B cell (primary cell): ENCODE measurements at regions not wholly inside any gene's neighbourhood (a gene's known extent, or its start where the extent isn't known, plus 50 kb on each side); places are given as distances from the start of the nearest gene placed in this dataset.

ENCODE experiments used
- ATAC-seq: fragments of 200-7000 bp; cut with Tn5 transposase; one replicate; pipeline ENCODE4 v1.10.0; 2021; ENCODE audit warnings: low read depth, mild to moderate bottlenecking, moderate number of reproducible peaks, moderate library complexity
- CTCF ChIA-PET: fragments of 350-600 bp; sonication (Branson Sonifier 250); formaldehyde crosslinking; loops from one replicate; lab custom pipeline; 2021; ENCODE audit warnings: antibody characterized with exemption, inconsistent platforms; lab: Charles Lee
- POLR2A ChIA-PET: fragments of 350-600 bp; sonication (Branson Sonifier 250); formaldehyde crosslinking; loops from one replicate; lab custom pipeline; 2021; ENCODE audit warnings: antibody characterized with exemption; lab: Charles Lee
- DNase-seq: peaks from one replicate; pipeline ENCODE4 v3.0.0; 2013
- H2AFZ ChIP-seq: 2 replicates; pipeline ENCODE4 v1.6.1; 2012; ENCODE audit warnings: mild to moderate bottlenecking, low read depth, low read length; ENCODE audit not compliant: insufficient read depth, poor library complexity, severe bottlenecking
- H3K27ac ChIP-seq, 2 donors: 1 replicate in 1 of 2; 2 replicates in 1 of 2; pipeline ENCODE4 v1.5.1; 2012 to 2013; ENCODE audit warnings: low read length in 2 of 2, mild to moderate bottlenecking in 2 of 2, moderate library complexity in 1 of 2
- H3K27me3 ChIP-seq, 4 experiments: fragments of 200-600 bp in 1 of 4; sonication (generic) in 1 of 4; replicated peaks in 1 of 4; 1 replicate in 2 of 4; 2 replicates in 2 of 4; pipeline versions ENCODE4 v1.6.1 to v1.7.0; 2013 to 2016; ENCODE audit warnings: low read length in 3 of 4, mild to moderate bottlenecking in 2 of 4, mixed read lengths in 1 of 4, moderate library complexity in 1 of 4; ENCODE audit not compliant: insufficient read depth in 4 of 4, control insufficient read depth in 3 of 4; ENCODE audit errors: control extremely low read depth in 1 of 4
- H3K36me3 ChIP-seq, 2 experiments: replicated peaks in 1 of 2; 1 replicate in 1 of 2; 2 replicates in 1 of 2; pipeline versions ENCODE4 v1.6.1 to v1.7.1; 2013; ENCODE audit warnings: low read length in 1 of 2; ENCODE audit not compliant: insufficient read depth in 2 of 2, control insufficient read depth in 1 of 2; ENCODE audit errors: control extremely low read depth in 1 of 2, extremely low read depth in 1 of 2
- H3K4me1 ChIP-seq, 2 donors: fragments of 200-600 bp in 1 of 2; sonication (generic) in 1 of 2; 1 replicate in 1 of 2; 2 replicates in 1 of 2; pipeline versions ENCODE4 v1.5.1 to v1.6.1; 2013 to 2017; ENCODE audit warnings: low read length in 2 of 2; ENCODE audit not compliant: control insufficient read depth in 2 of 2, insufficient read depth in 2 of 2
- H3K4me2 ChIP-seq: replicated peaks from 2 replicates; pipeline ENCODE3; 2012; ENCODE audit warnings: mild to moderate bottlenecking, low read depth, low read length; ENCODE audit not compliant: poor library complexity, severe bottlenecking
- H3K4me3 ChIP-seq, 5 experiments: fragments of 200-600 bp in 1 of 5; sonication (generic) in 1 of 5; 1 replicate in 3 of 5; 2 replicates in 2 of 5; pipeline versions ENCODE4 v1.5.1 to v1.7.0; 2011 to 2016; ENCODE audit warnings: low read length in 4 of 5, mild to moderate bottlenecking in 4 of 5, low read depth in 2 of 5, control low read depth in 1 of 5, moderate library complexity in 1 of 5; ENCODE audit not compliant: insufficient read depth in 1 of 5; ENCODE audit errors: control extremely low read depth in 1 of 5, extremely low read depth in 1 of 5
- H3K79me2 ChIP-seq: fragments of 200-600 bp; sonication (generic); one replicate; pipeline ENCODE4 v1.6.0; 2016; ENCODE audit warnings: low read length; ENCODE audit not compliant: control insufficient read depth, insufficient read depth
- H3K9ac ChIP-seq: fragments of 200-600 bp; sonication (generic); 2 replicates; pipeline ENCODE4 v1.6.1; 2017; ENCODE audit warnings: mild to moderate bottlenecking, low read length, moderate library complexity
- H3K9me3 ChIP-seq, 3 donors: one replicate each; pipeline versions ENCODE4 v1.6.1 to v1.7.1; 2013; ENCODE audit warnings: low read length in 2 of 3; ENCODE audit not compliant: control insufficient read depth in 2 of 3, insufficient read depth in 1 of 3; ENCODE audit errors: control extremely low read depth in 1 of 3
- H4K20me1 ChIP-seq: 2 replicates; pipeline ENCODE4 v1.6.0; 2012; ENCODE audit warnings: mild to moderate bottlenecking, low read length; ENCODE audit not compliant: insufficient read depth, control insufficient read depth, poor library complexity, severe bottlenecking
- H3K27ac Mint-ChIP-seq: one replicate; pipeline ENCODE4 v1.8.0; 2021; ENCODE audit warnings: mixed read lengths
- H3K27me3 Mint-ChIP-seq: one replicate; pipeline ENCODE4 v1.8.0; 2021; ENCODE audit warnings: mixed read lengths
- H3K4me1 Mint-ChIP-seq: one replicate; pipeline ENCODE4 v1.8.0; 2021; ENCODE audit warnings: mixed read lengths
- H3K4me3 Mint-ChIP-seq: one replicate; pipeline ENCODE4 v1.8.0; 2021; ENCODE audit warnings: mixed read lengths
- H3K9me3 Mint-ChIP-seq: one replicate; pipeline ENCODE4 v1.8.0; 2022; ENCODE audit warnings: mixed read lengths; ENCODE audit not compliant: insufficient read depth
- CTCF ChIP-seq: fragments of 200-600 bp; IDR thresholded peaks from one replicate; pipeline ENCODE4 v1.8.0; 2022; ENCODE audit warnings: antibody characterized with exemption, mild to moderate bottlenecking
- EZH2 ChIP-seq: IDR thresholded peaks from 2 replicates; pipeline ENCODE4 v1.6.1; 2012; ENCODE audit warnings: borderline replicate concordance, low read depth, mild to moderate bottlenecking, moderate library complexity, low read length; ENCODE audit not compliant: insufficient read depth, poor library complexity, severe bottlenecking
- WGBS: methylation state at CpG from one replicate; pipeline ENCODE4 v1.1.5; 2013; ENCODE audit warnings: missing lambda C conversion rate; ENCODE audit not compliant: insufficient coverage; 5-methylcytosine and 5-hydroxymethylcytosine counted together
- intact Hi-C: fragments of 100-400 bp; cut with micrococcal nuclease; formaldehyde crosslinking; loops from one replicate; pipeline ENCODE4 v1.10.0; 2022

- Mint-ChIP-seq H3K4me1 (no peaks in the 10 kb centered on the region), H3K9me3 (no peaks in the 10 kb centered on the region), H3K27me3 (no peaks in the 10 kb centered on the region), H3K4me3 (no peak overlapping the region), H3K27ac (no peak overlapping the region)
- H3K36me3 ChIP-seq: no peaks in the 10 kb centered on the region
- intact Hi-C loops: no loop called here
- H3K27me3 ChIP-seq: no peaks in the 10 kb centered on the region
- H3K4me3 ChIP-seq: no peak overlapping the region
- H3K4me2 ChIP-seq: no peak overlapping the region
- no peak overlapping the region for H3K27ac ChIP-seq
- H3K4me1 ChIP-seq: no peaks in the 10 kb centered on the region
- H3K79me2 ChIP-seq: no peaks in the 10 kb centered on the region
- no peaks in the 10 kb centered on the region for H3K9me3 ChIP-seq
- 57% methylated on average over 1 of the region's 4 CpGs for WGBS
- no peaks in the 10 kb centered on the region for H4K20me1 ChIP-seq
- ChIA-PET POLR2A (no interaction called here), CTCF (no interaction called here)
- no peak overlapping the region for H2AFZ ChIP-seq
- TF ChIP-seq EZH2 (no peak), CTCF (no peak)
- ATAC-seq (no peak), DNase-seq (no peak)
- no peak overlapping the region for H3K9ac ChIP-seq
These were observed 297.8 kb upstream of the BMP2 start for GRCh38 chr20:6469695-6470094.

- intact Hi-C loops: no loop called here
These were observed 298.9 kb upstream of the BMP2 start for GRCh38 chr20:6468423-6469116.

More at GRCh38 chr20:6468423-6469116, 298.9 kb upstream of the BMP2 start:
- Mint-ChIP-seq H3K27ac (no peak overlapping the region), H3K4me3 (no peak overlapping the region), H3K9me3 (no peaks in the 10 kb centered on the region), H3K27me3 (no peaks in the 10 kb centered on the region), H3K4me1 (no peaks in the 10 kb centered on the region)
- Histone ChIP-seq H3K9me3 (no peaks in the 10 kb centered on the region), H3K27ac (no peak overlapping the region), H4K20me1 (no peaks in the 10 kb centered on the region), H3K27me3 (no peaks in the 10 kb centered on the region), H3K9ac (no peak overlapping the region), H3K79me2 (no peaks in the 10 kb centered on the region), H3K4me1 (no peaks in the 10 kb centered on the region), H2AFZ (no peak overlapping the region), H3K36me3 (no peaks in the 10 kb centered on the region), H3K4me2 (no peak overlapping the region), H3K4me3 (no peak overlapping the region)
- ChIA-PET POLR2A (no interaction called here), CTCF (no interaction called here)
- no CpG with 5 or more reads among the region's 2 CpGs for WGBS
- ATAC-seq (no peak), DNase-seq (no peak)
- TF ChIP-seq EZH2 (no peak), CTCF (no peak)
